Stimulated activated memory B cell treated with anti-CD40 and anti-IgM and Interleukin-4, amounts not matched to agents 10 μg/mL and 1 μg/mL and 100 μg/mL, for 72 hours (primary cell): ENCODE measurements at regions not wholly inside any gene's neighbourhood (a gene's known extent, or its start where the extent isn't known, plus 50 kb on each side); places are given as distances from the start of the nearest gene placed in this dataset.
"Not testable (repeated sequence)": the region's sequence is repeated elsewhere in the genome, so short reads cannot be mapped to it uniquely, and the experiment has no call there.

Experiments
- ATAC-seq: fragments of 150-1000 bp; cut with Tn5 transposase; 2 replicates; pipeline ENCODE4 v1.10.0; 2021
- H3K27ac Mint-ChIP-seq: one replicate; pipeline ENCODE4 v1.8.0; 2022; ENCODE audit warnings: mild to moderate bottlenecking, mixed read lengths
- H3K27me3 Mint-ChIP-seq: one replicate; pipeline ENCODE4 v1.8.0; 2022; ENCODE audit warnings: mixed read lengths
- H3K36me3 Mint-ChIP-seq: one replicate; pipeline ENCODE4 v1.8.0; 2022; ENCODE audit warnings: mixed read lengths
- H3K4me1 Mint-ChIP-seq: one replicate; pipeline ENCODE4 v1.8.0; 2022; ENCODE audit warnings: mixed read lengths
- H3K4me3 Mint-ChIP-seq: one replicate; pipeline ENCODE4 v1.8.0; 2022; ENCODE audit warnings: mild to moderate bottlenecking, moderate library complexity, mixed read lengths
- H3K9me3 Mint-ChIP-seq: one replicate; pipeline ENCODE4 v1.8.0; 2022; ENCODE audit warnings: mixed read lengths

GRCh38 chr18:4960578-4960977 is 236.5 kb downstream of the AKAIN1 start:
- H3K4me3 Mint-ChIP-seq: no peak overlapping the region

GRCh38 chr18:4931209-4931608 is 265.8 kb downstream of the AKAIN1 start:
- H3K27me3 Mint-ChIP-seq: no peaks in the 10 kb centered on the region
- no peak overlapping the region for H3K4me3 Mint-ChIP-seq
- H3K9me3 Mint-ChIP-seq: peaks cover 21% of the 10 kb centered on the region
- no peak overlapping the region for H3K27ac Mint-ChIP-seq
- no peaks in the 10 kb centered on the region for H3K4me1 Mint-ChIP-seq
- ATAC-seq: no peak
- H3K36me3 Mint-ChIP-seq: no peaks in the 10 kb centered on the region

More at GRCh38 chr18:4960578-4960977, 236.5 kb downstream of the AKAIN1 start:
- Mint-ChIP-seq H3K4me1 (no peaks in the 10 kb centered on the region), H3K27ac (no peak overlapping the region), H3K9me3 (peaks cover 18% of the 10 kb centered on the region), H3K27me3 (no peaks in the 10 kb centered on the region), H3K36me3 (no peaks in the 10 kb centered on the region)
- ATAC-seq: peak; percentile 34

GRCh38 chr18:4921548-4921947 is 275.5 kb downstream of the AKAIN1 start:
- H3K4me1 Mint-ChIP-seq: no peaks in the 10 kb centered on the region
- H3K9me3 Mint-ChIP-seq: peaks cover 7% of the 10 kb centered on the region
- no peak for ATAC-seq
- no peaks in the 10 kb centered on the region for H3K27me3 Mint-ChIP-seq
- H3K27ac Mint-ChIP-seq: no peak overlapping the region
- H3K4me3 Mint-ChIP-seq: no peak overlapping the region
- no peaks in the 10 kb centered on the region for H3K36me3 Mint-ChIP-seq

- not testable (repeated sequence) for H3K4me3 Mint-ChIP-seq, ATAC-seq, H3K4me1 Mint-ChIP-seq, H3K27me3 Mint-ChIP-seq, H3K36me3 Mint-ChIP-seq, H3K27ac Mint-ChIP-seq
- H3K9me3 Mint-ChIP-seq: peaks cover 11% of the 10 kb centered on the region
Observed at GRCh38 chr18:4917509-4917908, 279.5 kb downstream of the AKAIN1 start.

- Mint-ChIP-seq H3K4me3 (no peak overlapping the region), H3K27me3 (no peaks in the 10 kb centered on the region), H3K27ac (no peak overlapping the region), H3K9me3 (no peaks in the 10 kb centered on the region), H3K4me1 (no peaks in the 10 kb centered on the region), H3K36me3 (no peaks in the 10 kb centered on the region)
- no peak for ATAC-seq
Observed at GRCh38 chr18:4908328-4908727, 288.7 kb downstream of the AKAIN1 start.

- Mint-ChIP-seq H3K27ac (no peak overlapping the region), H3K9me3 (peaks cover 4% of the 10 kb centered on the region), H3K4me3 (no peak overlapping the region), H3K36me3 (no peaks in the 10 kb centered on the region), H3K27me3 (no peaks in the 10 kb centered on the region), H3K4me1 (no peaks in the 10 kb centered on the region)
- ATAC-seq: no peak
Observed at GRCh38 chr18:4906856-4907255, 290.2 kb downstream of the AKAIN1 start.

GRCh38 chr18:4888251-4889040 is 308.6 kb downstream of the AKAIN1 start:
- Mint-ChIP-seq H3K4me3 (no peak overlapping the region), H3K27ac (no peak overlapping the region), H3K4me1 (no peaks in the 10 kb centered on the region), H3K36me3 (no peaks in the 10 kb centered on the region), H3K9me3 (peaks cover 9% of the 10 kb centered on the region), H3K27me3 (no peaks in the 10 kb centered on the region)
- no peak for ATAC-seq

- Mint-ChIP-seq H3K4me3 (no peak overlapping the region), H3K4me1 (no peaks in the 10 kb centered on the region), H3K27me3 (no peaks in the 10 kb centered on the region), H3K9me3 (peaks cover 12% of the 10 kb centered on the region), H3K27ac (no peak overlapping the region), H3K36me3 (no peaks in the 10 kb centered on the region)
- no peak for ATAC-seq
Observed at GRCh38 chr18:4878480-4878879, 318.6 kb downstream of the AKAIN1 start.

- no peaks in the 10 kb centered on the region for H3K27me3 Mint-ChIP-seq
- H3K4me1 Mint-ChIP-seq: no peaks in the 10 kb centered on the region
- peaks cover 17% of the 10 kb centered on the region for H3K9me3 Mint-ChIP-seq
- no peak overlapping the region for H3K27ac Mint-ChIP-seq
- ATAC-seq: no peak
- H3K4me3 Mint-ChIP-seq: no peak overlapping the region
- H3K36me3 Mint-ChIP-seq: no peaks in the 10 kb centered on the region
Observed at GRCh38 chr18:4871197-4871596, 325.9 kb downstream of the AKAIN1 start.

- Mint-ChIP-seq H3K27ac (no peak overlapping the region), H3K36me3 (no peaks in the 10 kb centered on the region), H3K4me1 (no peaks in the 10 kb centered on the region), H3K4me3 (no peak overlapping the region), H3K27me3 (no peaks in the 10 kb centered on the region), H3K9me3 (peaks cover 17% of the 10 kb centered on the region)
- ATAC-seq: no peak
Observed at GRCh38 chr18:4870177-4870773, 326.8 kb downstream of the AKAIN1 start.

- ATAC-seq: no peak
- H3K27me3 Mint-ChIP-seq: no peaks in the 10 kb centered on the region
- H3K4me1 Mint-ChIP-seq: no peaks in the 10 kb centered on the region
- peaks cover 15% of the 10 kb centered on the region for H3K9me3 Mint-ChIP-seq
- no peaks in the 10 kb centered on the region for H3K36me3 Mint-ChIP-seq
- H3K27ac Mint-ChIP-seq: no peak overlapping the region
- no peak overlapping the region for H3K4me3 Mint-ChIP-seq
Observed at GRCh38 chr18:4869155-4869554, 327.9 kb downstream of the AKAIN1 start.

- H3K27ac Mint-ChIP-seq: no peak overlapping the region
- ATAC-seq: no peak
- H3K4me3 Mint-ChIP-seq: no peak overlapping the region
- H3K9me3 Mint-ChIP-seq: peaks cover 4% of the 10 kb centered on the region
- H3K36me3 Mint-ChIP-seq: no peaks in the 10 kb centered on the region
- no peaks in the 10 kb centered on the region for H3K4me1 Mint-ChIP-seq
- H3K27me3 Mint-ChIP-seq: no peaks in the 10 kb centered on the region
Observed at GRCh38 chr18:4858379-4859127, 338.5 kb downstream of the AKAIN1 start.

- no peaks in the 10 kb centered on the region for H3K27me3 Mint-ChIP-seq
- peaks cover 2% of the 10 kb centered on the region for H3K9me3 Mint-ChIP-seq
- no peaks in the 10 kb centered on the region for H3K4me1 Mint-ChIP-seq
- H3K4me3 Mint-ChIP-seq: no peak overlapping the region
- no peak overlapping the region for H3K27ac Mint-ChIP-seq
- ATAC-seq: no peak
- no peaks in the 10 kb centered on the region for H3K36me3 Mint-ChIP-seq
Observed at GRCh38 chr18:4854671-4855070, 342.4 kb downstream of the AKAIN1 start.

- ATAC-seq: no peak
- H3K4me3 Mint-ChIP-seq: no peak overlapping the region
- no peak overlapping the region for H3K27ac Mint-ChIP-seq
- H3K27me3 Mint-ChIP-seq: no peaks in the 10 kb centered on the region
- H3K9me3 Mint-ChIP-seq: peaks cover 5% of the 10 kb centered on the region
- H3K36me3 Mint-ChIP-seq: no peaks in the 10 kb centered on the region
- no peaks in the 10 kb centered on the region for H3K4me1 Mint-ChIP-seq
Observed at GRCh38 chr18:4851301-4851976, 345.6 kb downstream of the AKAIN1 start.

- no peak for ATAC-seq
- Mint-ChIP-seq H3K27ac (no peak overlapping the region), H3K4me3 (no peak overlapping the region), H3K4me1 (no peaks in the 10 kb centered on the region), H3K27me3 (no peaks in the 10 kb centered on the region), H3K36me3 (no peaks in the 10 kb centered on the region), H3K9me3 (peaks cover 3% of the 10 kb centered on the region)
Observed at GRCh38 chr18:4847056-4847455, 350.0 kb downstream of the AKAIN1 start.
